Ishikawa (cell line): ENCODE measurements at regions not wholly inside any gene's neighbourhood (a gene's known extent, or its start where the extent isn't known, plus 50 kb on each side); places are given as distances from the start of the nearest gene placed in this dataset.

Experiments used
- CEBPB ChIP-seq: IDR thresholded peaks from 2 replicates; pipeline ENCODE4 v1.6.1; 2012
- CREB1 ChIP-seq: IDR thresholded peaks from 2 replicates; pipeline ENCODE4 v1.6.1; 2012; ENCODE audit warnings: low read depth
- EP300 ChIP-seq: IDR thresholded peaks from 2 replicates; pipeline ENCODE4 v1.6.1; 2012; ENCODE audit warnings: borderline replicate concordance
- FOXM1 ChIP-seq: IDR thresholded peaks from 2 replicates; pipeline ENCODE4 v1.6.1; 2012; ENCODE audit warnings: low read depth, borderline replicate concordance
- RAD21 ChIP-seq: IDR thresholded peaks from 2 replicates; pipeline ENCODE4 v1.6.1; 2012; ENCODE audit warnings: low read depth
- TAF1 ChIP-seq: IDR thresholded peaks from 2 replicates; pipeline ENCODE4 v1.6.1; 2012; ENCODE audit warnings: low read depth, mild to moderate bottlenecking
- TCF12 ChIP-seq: IDR thresholded peaks from 2 replicates; pipeline ENCODE4 v1.6.1; 2012; ENCODE audit warnings: low read depth
- TEAD4 ChIP-seq: IDR thresholded peaks from 2 replicates; pipeline ENCODE4 v1.6.1; 2012
- YY1 ChIP-seq: IDR thresholded peaks from 2 replicates; pipeline ENCODE4 v1.6.1; 2012; ENCODE audit warnings: low read depth
- TF ChIP-seq, protein P1 (sequence below): IDR thresholded peaks from 2 replicates; pipeline ENCODE4 v1.6.1; 2012; ENCODE audit warnings: low read depth, mild to moderate bottlenecking
- TF ChIP-seq, protein P2 (sequence below): IDR thresholded peaks from 2 replicates; pipeline ENCODE4 v1.6.1; 2012

DNA sequence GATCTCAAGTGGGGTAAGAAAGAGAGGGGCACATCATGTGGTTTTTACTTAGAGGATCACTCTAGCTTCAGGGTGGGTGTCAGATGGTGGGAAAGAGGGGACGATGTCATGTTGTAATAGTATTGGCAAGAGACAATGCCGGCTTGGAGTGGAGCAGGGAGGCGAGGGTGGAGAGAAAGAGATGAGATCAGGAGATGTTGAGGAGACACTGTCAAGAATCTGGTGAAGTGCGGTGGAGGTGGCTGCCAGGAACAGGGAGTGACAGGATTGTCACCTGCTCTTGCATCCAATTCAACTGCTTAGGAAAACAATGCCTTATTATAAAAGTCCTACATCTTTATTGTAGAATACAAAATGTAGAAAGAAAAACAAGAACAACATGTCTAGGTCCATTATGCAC, 63.0 kb upstream of the MKI67 start:
- no peak for TF ChIP-seq TAF1
- TF ChIP-seq RAD21 = no peak
- TF ChIP-seq EP300 = no peak
- TF ChIP-seq YY1 = no peak
- TF ChIP-seq TEAD4 = no peak
- TF ChIP-seq CEBPB = no peak
- TF ChIP-seq, protein P1, sequence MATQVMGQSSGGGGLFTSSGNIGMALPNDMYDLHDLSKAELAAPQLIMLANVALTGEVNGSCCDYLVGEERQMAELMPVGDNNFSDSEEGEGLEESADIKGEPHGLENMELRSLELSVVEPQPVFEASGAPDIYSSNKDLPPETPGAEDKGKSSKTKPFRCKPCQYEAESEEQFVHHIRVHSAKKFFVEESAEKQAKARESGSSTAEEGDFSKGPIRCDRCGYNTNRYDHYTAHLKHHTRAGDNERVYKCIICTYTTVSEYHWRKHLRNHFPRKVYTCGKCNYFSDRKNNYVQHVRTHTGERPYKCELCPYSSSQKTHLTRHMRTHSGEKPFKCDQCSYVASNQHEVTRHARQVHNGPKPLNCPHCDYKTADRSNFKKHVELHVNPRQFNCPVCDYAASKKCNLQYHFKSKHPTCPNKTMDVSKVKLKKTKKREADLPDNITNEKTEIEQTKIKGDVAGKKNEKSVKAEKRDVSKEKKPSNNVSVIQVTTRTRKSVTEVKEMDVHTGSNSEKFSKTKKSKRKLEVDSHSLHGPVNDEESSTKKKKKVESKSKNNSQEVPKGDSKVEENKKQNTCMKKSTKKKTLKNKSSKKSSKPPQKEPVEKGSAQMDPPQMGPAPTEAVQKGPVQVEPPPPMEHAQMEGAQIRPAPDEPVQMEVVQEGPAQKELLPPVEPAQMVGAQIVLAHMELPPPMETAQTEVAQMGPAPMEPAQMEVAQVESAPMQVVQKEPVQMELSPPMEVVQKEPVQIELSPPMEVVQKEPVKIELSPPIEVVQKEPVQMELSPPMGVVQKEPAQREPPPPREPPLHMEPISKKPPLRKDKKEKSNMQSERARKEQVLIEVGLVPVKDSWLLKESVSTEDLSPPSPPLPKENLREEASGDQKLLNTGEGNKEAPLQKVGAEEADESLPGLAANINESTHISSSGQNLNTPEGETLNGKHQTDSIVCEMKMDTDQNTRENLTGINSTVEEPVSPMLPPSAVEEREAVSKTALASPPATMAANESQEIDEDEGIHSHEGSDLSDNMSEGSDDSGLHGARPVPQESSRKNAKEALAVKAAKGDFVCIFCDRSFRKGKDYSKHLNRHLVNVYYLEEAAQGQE = no peak
- TF ChIP-seq CREB1 = no peak
- no peak for TF ChIP-seq FOXM1
- TF ChIP-seq, protein P2, sequence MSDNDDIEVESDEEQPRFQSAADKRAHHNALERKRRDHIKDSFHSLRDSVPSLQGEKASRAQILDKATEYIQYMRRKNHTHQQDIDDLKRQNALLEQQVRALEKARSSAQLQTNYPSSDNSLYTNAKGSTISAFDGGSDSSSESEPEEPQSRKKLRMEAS = no peak
- TF ChIP-seq TCF12 = no peak
